ENCODE measurements at regions not wholly inside any gene's neighbourhood (a gene's known extent, or its start where the extent isn't known, plus 50 kb on each side); places are given as distances from the start of the nearest gene placed in this dataset.

DNA sequence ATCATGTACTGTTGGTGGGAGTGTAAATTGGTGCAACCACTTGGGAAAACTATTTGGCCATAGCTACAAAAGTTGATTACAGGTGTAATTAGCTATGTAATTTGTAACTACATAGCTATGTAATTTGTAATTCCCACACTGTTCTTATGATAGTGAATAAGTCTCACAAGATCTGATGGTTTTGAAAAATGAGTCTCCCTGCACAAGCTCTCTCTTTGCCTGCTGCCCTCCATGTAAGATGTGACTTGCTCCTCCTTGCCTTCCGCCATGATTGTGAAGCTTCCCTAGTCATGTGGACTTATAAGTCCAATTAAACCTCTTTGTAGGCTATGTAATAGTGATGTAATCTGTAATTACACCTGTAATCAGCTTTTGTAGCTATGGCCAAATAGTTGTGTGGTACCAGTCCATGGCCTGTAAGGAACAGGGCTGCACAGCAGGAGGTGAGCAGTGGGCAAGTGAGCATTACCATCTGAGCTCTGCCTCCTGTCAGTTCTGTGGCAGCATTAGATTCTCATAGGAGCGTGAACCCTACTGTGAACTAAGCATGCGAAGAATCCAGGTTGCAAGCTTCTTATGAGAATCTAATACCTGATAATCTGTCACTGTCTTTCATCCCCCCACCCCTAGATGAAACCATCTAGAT lies 133.7 kb upstream of the COPS8 start:
- DNase-seq (ENCODE audit: low spot score) = no peak

GRCh38 chr2:236954641-236955040 lies 131.0 kb upstream of the COPS8 start:
- DNase-seq (ENCODE audit: low spot score) = no peak

DNA sequence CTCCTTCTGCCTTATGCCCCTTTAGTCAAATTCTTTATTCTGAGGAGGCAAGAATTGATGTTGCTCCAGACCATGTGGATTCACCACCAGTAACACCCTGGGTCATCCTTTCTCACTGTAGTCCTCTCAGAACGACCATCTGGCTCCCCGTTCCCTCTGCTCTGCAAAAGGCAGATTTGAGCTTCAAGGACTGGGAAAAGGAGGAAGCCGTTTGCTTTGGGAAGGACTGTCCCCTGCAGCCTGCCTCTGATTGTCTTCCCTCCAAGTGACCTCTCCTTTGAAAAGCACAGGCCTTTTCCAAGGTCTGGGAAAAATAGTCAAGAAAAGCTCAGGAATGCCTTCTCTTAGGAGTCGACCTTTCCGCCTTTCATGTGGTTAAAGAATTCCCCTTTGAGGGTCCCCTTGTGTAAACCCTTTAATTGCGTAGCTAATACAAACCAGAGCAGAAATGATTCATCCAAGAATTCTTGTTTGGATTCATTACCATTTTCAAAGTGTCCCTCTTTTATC lies 130.1 kb upstream of the COPS8 start:
- no peak for DNase-seq (ENCODE audit: low spot score)

- DNase-seq (ENCODE audit: low spot score) = no peak
These were observed 129.6 kb upstream of the COPS8 start for GRCh38 chr2:236956031-236956618.

DNA sequence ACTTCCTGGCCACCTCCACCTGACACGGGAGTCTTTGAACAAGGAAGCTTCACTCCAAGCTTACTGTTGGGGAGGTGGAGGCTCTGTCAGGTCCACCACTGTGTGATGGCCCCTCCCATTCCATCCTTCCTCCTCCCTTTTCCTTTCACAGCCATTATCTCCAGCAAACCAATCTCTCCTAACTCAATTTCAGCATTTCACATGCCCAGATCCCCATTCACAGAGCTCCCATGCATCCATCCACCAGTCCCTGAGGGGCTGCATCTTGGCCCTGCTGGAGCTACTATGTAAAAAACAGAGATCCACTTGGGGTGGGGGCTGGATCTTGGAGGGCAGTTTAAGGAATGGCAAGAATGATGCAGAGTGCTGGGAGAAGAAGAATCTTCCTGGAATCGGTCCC lies 129.0 kb upstream of the COPS8 start:
- DNase-seq (ENCODE audit: low spot score) = no peak

DNA sequence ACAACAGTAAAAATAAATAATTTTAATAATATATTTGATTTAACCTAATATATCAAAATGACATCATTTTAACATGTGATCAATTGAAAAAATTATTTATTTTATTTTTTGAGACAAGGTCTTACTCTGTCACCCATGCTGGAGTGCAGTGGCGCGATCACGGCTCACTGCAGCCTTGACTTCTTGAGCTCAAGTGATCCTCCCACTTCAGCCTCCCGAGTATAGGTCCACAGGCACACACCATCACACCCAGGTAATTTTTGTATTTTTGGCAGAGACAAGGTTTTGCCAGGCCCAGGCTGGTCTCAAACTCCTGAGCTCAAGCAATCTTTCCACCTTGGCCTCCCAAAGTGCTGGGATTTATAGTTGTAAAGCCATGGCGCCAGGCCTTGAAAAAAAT lies 126.7 kb upstream of the COPS8 start:
- no peak for DNase-seq (ENCODE audit: low spot score)

- no peak for DNase-seq (ENCODE audit: low spot score)
These were observed 125.8 kb upstream of the COPS8 start for GRCh38 chr2:236959876-236960275.

GRCh38 chr2:236960531-236960930 lies 125.2 kb upstream of the COPS8 start:
- DNase-seq (ENCODE audit: low spot score) = no peak

DNA sequence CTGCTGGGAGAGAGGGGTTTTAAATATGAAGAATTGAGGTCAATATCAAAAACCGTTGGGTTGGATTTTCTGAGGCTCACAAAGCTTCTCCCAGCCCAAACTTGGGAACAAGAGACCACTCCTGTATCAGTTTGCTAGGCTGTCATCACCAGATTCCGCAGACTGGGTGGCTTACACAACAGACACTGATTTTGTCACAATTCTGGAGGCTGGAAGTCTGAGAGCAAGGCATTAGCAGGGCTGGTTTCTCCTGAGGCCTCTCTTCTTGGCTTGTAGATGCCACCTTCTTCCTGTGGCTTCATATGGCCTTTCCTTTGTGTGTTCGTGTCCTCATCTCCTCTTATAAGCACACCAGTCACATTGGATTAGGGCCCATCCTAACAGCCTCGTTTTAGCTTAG lies 122.9 kb upstream of the COPS8 start:
- DNase-seq (ENCODE audit: low spot score) = no peak

DNA sequence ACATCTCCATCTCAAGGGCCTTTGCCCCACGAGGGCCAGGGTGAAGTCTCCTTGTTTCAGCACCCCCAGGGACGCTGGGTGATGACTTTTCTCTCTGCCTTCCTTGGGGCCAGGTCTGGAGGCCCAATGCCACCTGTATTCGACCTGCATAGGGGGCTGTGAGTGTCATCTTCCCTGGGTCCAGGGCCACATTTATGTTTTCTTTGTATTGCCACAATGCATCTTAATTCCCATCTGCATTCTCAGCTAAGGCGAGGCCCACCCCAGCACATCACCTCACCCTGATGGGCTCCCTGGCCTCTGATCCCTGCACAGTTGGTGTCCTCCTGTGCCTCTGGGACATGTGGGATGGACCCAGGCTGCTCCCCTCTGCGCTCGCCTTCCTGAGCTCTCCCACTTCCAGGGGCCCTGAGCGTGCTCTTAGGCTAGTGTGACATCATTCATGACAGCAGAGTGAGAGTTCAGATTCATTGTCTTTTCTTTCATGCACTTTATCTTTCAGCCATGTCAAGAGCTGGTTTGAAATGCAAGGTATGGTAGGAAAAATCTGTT lies 122.0 kb upstream of the COPS8 start:
- DNase-seq (ENCODE audit: low spot score) = no peak

DNA sequence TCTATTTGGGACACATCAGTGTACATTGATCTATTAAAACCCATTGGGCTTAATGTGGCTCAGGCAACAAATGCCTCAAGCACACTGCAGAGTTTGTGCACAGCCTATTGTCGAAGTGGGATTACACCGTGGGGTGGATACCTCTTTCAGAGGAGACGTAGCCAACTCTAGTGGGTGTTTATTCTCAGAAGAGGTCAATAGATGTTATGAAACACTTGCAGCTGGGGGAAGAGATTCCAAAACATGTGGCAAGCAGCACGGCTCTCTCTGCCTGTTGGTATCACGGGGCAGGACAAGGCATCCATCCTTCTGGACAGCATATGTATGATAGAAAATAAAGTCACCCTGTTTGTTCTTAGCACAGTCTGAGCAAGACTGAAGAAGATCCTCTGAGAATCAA lies 121.4 kb upstream of the COPS8 start:
- DNase-seq (ENCODE audit: low spot score) = no peak

DNA sequence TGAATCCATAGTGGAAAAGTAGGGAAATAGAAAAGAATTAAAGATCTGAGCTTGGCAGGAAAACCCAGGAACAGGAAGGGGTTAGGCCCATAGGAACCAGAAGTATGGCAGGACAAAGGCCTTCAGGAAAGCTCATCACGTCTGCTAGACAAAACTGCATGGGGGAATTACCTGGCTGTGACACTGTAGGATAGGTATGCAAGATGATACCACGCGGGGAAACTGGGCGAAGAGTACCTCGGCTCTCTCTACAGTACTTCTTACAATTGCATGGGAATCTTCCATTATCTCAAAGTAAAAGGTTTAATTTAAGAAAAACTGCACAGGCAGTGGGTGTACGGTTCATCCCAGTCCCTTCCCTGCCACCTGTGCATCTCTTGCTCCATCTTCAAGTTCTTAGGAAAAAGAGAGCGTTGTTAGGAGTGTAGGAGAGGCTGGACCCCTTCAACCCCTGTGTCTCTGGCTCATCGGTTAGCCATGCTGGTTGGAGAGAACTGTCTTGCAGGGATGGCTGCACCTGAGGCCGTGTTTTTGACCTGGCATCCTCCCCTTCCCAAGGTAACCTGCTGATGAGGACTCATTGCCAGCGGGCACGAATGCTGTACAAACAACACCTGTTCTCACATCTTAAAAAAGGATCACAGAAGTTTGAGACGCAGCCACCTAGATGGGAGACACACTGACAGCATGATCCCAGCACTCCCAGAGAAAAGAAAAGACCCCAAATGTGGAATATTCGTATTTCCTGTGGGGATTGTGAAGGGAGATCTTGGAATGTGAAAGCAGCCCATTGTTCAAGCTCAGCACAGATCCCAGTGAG lies 120.5 kb upstream of the COPS8 start:
- DNase-seq (ENCODE audit: low spot score) = no peak

DNA sequence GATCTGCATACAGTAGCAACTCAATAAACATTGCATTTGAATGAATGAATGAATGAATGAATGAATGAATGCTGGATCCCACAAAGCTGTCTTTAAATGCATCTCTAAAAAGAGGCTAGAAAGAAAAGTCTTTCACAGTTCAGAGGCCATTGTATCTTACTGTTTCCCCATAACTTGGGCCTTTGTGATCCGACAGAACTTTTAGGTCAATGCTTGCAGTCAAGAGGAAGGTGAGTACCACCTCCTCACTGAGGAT lies 119.9 kb upstream of the COPS8 start:
- DNase-seq (ENCODE audit: low spot score) = no peak

DNA sequence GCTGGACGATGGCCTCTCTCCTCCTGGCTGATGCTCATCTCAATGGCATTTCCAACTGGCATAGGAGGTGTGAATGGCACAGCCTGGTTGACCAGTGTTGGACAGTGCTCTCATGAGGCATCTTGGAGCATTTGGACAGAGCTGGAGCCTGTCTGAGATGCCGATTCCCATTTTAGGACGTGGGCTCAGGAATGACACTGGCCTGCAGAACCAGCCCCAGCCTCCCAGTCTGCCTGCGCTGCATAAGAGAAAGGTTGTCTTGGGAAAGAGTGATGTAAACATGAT lies 118.2 kb upstream of the COPS8 start:
- no peak for DNase-seq (ENCODE audit: low spot score)

DNA sequence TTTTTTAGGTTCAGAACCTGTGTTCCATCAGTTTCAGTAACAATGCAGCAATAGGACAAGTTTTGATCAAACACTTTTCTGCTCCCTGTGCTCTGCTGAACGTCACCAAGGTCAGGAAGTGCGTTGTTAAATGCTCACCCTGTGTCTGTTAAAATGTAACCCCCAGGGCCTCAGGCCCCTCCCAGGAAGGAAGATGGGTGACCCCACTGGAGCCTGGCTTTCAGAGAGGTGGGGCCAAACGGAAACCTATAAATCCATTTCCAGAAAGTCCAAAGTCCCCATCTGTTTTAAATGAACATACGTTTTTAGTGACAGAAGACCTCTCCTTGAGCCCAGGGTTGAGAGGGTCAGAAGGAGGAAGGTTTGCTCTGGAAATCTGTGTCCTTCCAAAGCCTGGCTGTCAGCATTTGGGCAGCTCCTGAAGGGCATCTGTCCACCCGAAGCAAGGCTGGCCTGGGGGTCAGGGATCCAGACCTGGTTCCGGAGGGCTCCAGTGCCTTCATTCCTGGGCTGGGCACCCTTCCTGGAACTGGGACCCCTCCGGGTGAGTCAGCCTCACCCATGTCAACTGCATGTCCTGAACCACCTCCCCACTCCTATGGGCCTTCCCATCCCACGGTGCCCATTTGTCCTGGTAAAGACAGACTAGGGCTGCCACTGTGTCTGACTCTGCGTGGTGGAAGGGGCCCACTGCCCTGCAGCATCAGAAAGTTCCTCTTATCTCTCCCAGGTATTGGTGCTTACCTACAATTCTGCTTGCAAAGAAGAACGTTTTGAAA lies 117.4 kb upstream of the COPS8 start:
- no peak for DNase-seq (ENCODE audit: low spot score)

DNA sequence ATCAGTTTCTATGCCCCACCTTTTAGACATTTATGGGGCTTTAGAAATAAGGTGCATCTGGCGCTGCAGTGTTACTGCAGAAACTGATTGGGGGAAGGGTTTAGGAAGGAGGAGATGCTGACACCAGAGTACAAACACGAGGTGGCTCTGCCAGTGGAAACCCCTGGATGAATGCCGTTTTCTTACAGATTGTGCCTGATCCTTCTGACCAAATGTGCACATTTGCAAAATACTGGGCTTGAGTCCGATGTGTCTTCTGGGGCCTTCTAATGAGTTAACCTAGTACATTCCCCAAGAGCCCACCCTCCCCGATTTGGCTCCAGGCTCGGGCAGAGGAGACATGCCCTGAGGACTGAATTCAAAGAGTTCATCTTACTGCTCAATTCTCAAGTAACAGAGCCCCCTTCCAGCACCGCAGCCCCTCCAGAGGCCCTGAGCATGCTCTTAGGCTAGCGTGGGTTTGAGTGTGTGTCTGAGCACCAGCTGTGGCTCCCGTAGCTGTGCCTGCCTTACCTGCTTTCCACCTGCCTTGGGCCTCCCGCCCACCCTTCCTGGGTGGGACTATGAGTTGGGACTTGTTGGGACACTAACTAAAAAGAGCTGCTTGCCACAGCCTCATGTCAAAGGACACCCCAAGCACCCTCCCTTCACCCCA lies 116.7 kb upstream of the COPS8 start:
- no peak for DNase-seq (ENCODE audit: low spot score)

DNA sequence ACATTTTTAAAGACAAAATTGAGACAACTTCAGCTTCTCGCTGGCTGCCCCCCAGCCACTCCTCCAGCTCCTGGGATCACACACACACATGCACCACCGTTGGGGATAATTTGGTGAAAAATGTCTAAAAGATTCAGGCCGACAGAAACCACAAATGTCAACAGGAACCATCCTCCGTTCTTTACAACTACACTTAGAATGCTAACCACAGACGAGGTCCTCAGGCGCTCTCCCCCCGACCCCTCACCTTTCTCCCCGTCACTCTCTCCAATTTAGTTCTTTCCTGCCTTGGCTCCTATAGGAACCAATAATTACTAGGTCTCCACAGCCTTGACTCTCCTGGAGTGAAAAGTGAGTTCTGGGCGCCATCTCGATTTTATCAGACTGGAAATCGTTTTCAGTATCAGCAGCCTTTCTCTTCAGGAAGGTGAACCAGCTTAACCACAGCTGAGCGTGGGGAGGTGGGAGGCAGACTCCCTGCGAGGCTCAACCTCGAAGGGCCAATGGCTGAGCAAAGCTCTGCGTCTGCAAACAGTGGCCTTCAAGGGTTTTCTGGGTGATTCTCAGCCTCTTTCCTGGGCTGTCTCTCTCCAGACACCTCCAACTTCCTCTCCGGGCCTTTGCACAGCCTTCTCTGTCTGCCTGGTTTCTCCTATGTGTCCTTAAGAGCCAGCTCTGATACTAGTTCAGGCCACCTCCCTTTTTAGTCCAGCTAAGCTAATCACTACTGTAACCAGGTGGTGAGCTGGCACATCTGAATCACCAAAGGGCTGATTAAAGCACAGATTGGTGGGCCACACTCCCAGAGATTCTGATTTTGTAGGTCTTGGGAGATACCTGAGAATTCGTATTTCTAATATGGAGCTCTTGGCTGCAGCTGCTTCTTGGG lies 115.7 kb upstream of the COPS8 start:
- DNase-seq (ENCODE audit: low spot score) = no peak

DNA sequence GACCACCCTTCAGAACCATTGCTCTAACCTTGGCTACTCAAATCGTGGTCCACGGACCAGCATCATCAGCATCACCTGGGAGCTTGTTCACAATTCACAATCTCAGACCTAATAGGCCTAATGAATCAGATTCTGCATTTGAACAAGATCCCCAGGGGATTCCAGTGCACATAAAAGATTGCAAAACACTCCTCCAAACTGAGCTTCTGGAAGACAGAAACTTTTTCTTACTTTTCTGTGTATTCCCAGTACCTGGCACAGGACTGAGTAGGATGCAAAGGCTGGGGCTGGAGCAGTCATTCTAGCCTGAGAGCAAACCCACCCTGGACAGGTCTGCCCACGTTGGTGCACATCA lies 115.1 kb upstream of the COPS8 start:
- no peak for DNase-seq (ENCODE audit: low spot score)

- DNase-seq (ENCODE audit: low spot score) = no peak
These were observed 114.4 kb upstream of the COPS8 start for GRCh38 chr2:236971131-236971821.

DNA sequence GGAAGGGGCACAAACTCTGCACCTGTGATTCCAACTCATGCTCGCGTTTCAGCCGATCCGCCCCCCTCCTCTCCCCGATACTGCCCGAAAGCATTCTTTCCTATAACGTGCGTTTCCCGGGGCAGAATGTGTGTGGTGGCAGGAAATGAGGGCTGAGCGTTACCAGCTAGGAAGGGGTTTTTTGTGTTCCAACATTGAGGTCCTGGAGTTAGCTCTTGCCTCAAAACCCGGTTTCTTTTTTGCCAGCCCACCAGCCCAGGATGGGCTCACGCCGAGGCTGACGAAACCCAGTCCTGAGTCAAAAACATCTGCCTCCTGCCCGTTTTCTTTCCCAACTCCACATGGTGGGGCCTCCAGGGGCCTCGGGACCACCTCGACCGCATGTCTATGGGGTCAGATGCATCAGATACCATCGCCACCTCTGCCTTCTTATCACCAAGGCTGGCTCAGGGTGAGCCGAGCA lies 113.7 kb upstream of the COPS8 start:
- DNase-seq (ENCODE audit: low spot score) = no peak

All from cerebellar cortex (tissue), 1 donor.